ENCODE measurements at regions not wholly inside any gene's neighbourhood (a gene's known extent, or its start where the extent isn't known, plus 50 kb on each side); places are given as distances from the start of the nearest gene placed in this dataset.

DNA sequence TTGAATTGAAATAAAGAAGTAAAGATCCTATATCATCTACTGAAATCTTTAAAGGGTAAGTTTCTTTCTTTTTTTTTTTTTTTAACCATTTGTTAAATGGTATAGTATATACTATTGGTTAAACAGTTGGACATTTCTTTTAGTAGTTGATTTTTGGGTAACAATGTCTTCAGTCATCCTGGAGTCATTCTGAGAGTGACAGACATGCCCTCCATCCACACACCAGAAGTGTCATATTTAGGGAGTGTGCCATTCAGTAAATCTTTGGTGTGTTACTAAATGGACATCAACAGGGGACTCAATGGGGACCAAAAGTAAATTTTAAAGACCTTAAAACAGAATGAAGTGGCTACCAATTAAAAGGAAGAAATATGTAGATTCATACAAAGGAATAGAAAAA is 50.8 kb upstream of the SLC39A10 start:
- no peak for TF ChIP-seq ZNF274 (IDR thresholded peaks at IDR 0.05; ENCODE audit: low read depth, low read length)
- no peak overlapping the region for H3K4me3 ChIP-seq (ENCODE audit: low read length)

DNA sequence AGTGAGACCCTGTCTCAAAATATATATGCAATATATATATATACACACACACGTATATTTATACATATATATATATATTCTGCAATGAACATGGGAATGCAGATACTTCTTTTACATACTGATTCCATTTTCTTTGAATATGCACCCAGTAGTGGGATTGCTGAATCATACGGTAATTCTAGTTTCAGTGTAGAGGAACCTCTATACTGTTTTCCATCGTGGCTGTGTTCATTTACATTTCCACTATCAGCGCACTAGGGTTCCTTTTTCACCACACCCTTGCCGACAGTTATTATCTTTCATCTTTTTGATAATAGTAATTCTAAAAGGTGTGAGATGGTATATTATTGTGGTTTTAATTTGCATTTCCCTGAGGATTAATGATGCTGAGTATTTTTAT is 52.3 kb upstream of the SLC39A10 start:
- no peak overlapping the region for H3K4me3 ChIP-seq (ENCODE audit: low read length)
- TF ChIP-seq ZNF274 (IDR thresholded peaks at IDR 0.05; ENCODE audit: low read depth, low read length) = no peak

DNA sequence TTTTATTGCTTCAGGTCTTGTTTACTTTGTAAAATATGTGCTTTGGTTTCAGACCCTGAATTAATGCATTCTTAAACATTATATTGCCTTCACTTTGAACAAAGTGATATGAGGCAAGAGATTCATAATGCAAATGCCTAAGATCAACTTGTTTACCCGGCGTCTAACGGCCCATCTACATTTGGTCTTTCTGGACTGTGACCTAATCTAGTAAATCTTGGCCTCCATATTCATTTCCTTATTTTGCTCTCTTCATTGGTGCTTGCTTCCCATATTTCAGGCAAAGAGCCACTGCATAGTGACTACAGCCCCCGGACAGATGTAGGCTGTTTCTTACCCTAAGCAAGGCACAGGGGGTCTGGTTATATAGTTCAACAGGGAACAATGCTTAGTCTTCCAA is 53.0 kb upstream of the SLC39A10 start:
- H3K4me3 ChIP-seq (ENCODE audit: low read length) = no peak overlapping the region
- TF ChIP-seq ZNF274 (IDR thresholded peaks at IDR 0.05; ENCODE audit: low read depth, low read length) = no peak

DNA sequence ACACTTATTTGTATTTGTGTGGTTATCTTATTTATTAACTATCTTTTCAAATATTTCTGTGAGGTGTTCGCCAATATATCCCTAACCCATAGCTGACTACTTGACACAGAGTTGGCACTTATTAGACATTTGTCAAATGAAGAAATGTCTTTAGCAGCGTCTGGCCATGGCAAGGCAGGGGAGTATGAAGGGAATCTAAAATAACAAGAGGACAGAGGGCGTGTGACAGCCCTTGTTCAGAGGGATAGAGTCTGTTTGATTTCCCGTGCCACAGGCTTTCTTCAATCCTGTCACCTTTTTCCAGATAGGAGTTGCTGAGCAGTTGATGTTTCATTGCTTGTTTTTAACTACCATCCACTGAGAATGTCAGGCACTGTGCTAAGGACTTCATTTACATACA is 53.6 kb upstream of the SLC39A10 start:
- TF ChIP-seq ZNF274 (IDR thresholded peaks at IDR 0.05; ENCODE audit: low read depth, low read length) = no peak
- H3K4me3 ChIP-seq (ENCODE audit: low read length) = no peak overlapping the region

DNA sequence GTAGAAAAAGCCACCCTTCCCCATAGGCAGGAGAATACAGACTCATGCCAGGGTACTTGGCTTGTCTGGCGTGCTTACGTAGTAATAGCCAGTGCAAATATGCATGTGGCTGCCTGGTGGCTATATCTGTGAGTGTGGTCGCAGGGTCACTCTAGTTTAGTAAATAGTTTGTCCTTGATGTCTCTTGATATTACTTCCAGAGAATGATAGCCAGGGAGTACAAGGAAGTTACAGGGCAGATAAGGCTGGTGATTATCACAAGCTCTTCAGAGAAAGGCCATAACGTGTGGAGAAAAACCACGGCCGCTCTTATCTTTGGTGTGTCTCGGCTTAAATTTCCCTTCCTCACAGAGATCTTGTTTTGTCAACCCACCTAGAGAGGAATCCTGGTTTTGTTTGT is 54.3 kb upstream of the SLC39A10 start:
- no peak overlapping the region for H3K4me3 ChIP-seq (ENCODE audit: low read length)
- no peak for TF ChIP-seq ZNF274 (IDR thresholded peaks at IDR 0.05; ENCODE audit: low read depth, low read length)

DNA sequence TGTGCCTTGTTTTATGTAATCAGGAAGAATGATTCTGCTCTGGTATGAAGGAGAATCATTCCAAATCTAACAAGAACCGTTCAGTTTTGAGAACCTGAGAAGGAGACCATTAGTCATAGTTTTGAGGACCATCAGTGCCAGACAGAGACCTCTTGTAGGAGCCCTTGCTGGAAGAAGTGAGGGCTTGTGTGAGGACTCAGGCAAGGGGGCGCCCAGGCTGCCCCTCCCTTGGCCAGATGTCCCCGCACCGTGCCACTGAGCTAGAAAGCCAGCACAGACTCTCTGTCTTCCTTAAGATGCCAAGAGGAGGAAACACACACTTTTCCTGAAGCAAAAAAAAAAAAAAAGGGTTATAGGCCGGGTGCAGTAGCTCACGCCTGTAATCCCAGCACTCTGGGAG is 55.7 kb upstream of the SLC39A10 start:
- TF ChIP-seq ZNF274 (IDR thresholded peaks at IDR 0.05; ENCODE audit: low read depth, low read length) = no peak

DNA sequence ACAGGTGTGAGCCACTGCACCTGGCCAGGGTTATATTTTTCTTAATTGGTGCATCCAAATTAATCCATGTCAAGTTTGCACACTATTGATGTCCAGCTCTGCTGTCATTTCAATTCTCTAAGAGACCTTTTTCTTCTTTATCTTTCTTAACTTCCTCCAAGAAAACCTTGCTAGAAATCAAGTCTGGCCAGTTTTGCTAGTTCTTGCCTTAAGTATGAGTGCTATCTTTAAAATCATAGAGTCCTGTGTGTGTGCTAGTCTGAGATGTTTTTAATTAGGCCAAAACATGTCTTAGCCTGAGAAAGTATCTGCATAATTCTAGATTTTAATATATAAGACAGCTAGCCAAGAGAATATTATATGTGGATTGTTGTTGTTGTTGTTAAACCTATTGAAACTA is 56.2 kb upstream of the SLC39A10 start:
- no peak for TF ChIP-seq ZNF274 (IDR thresholded peaks at IDR 0.05; ENCODE audit: low read depth, low read length)
- H3K4me3 ChIP-seq (ENCODE audit: low read length) = no peak overlapping the region

More for the DNA sequence above, 55.7 kb upstream of the SLC39A10 start:
- H3K4me3 ChIP-seq (ENCODE audit: low read length) = no peak overlapping the region

DNA sequence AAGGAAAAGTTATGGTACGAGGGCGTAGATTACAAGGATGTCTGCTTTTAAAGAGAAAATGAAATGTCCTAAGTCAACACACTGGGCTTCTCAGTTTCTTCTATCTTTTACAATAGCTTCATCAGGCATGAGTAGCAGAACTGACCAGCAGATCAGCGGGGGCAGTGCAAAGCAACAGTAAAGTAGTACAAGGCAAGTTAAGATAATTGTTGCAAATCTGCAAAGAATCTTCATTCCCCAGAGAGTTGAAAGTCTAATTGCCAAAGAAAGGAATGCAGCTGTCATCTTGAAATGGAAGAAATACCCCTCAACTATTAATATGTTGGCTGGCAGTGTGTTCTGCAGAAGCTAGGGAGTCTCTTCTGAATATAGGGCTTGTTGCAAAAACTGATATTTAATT is 60.2 kb upstream of the SLC39A10 start:
- no peak overlapping the region for H3K4me3 ChIP-seq (ENCODE audit: low read length)
- no peak for TF ChIP-seq ZNF274 (IDR thresholded peaks at IDR 0.05; ENCODE audit: low read depth, low read length)

DNA sequence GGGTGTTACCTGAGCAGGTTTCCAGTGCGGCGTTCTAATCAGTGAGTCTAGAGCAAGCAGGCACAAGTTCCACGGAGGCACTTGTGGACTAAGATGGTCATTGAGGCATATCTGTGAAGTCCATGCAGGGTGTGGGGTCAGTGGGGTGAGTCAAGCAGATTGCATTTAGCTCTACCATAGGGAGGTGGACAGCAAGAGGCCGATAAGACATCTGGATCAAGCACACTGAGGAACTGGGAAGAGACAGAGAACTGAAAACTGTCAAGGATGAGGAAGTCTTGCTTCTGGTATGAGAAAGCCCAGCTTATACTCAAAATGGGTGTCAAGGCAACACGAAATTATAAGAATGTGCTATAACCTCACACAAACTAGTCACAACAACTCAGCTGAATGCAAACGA is 61.2 kb upstream of the SLC39A10 start:
- no peak for TF ChIP-seq ZNF274 (IDR thresholded peaks at IDR 0.05; ENCODE audit: low read depth, low read length)
- H3K4me3 ChIP-seq (ENCODE audit: low read length) = no peak overlapping the region

DNA sequence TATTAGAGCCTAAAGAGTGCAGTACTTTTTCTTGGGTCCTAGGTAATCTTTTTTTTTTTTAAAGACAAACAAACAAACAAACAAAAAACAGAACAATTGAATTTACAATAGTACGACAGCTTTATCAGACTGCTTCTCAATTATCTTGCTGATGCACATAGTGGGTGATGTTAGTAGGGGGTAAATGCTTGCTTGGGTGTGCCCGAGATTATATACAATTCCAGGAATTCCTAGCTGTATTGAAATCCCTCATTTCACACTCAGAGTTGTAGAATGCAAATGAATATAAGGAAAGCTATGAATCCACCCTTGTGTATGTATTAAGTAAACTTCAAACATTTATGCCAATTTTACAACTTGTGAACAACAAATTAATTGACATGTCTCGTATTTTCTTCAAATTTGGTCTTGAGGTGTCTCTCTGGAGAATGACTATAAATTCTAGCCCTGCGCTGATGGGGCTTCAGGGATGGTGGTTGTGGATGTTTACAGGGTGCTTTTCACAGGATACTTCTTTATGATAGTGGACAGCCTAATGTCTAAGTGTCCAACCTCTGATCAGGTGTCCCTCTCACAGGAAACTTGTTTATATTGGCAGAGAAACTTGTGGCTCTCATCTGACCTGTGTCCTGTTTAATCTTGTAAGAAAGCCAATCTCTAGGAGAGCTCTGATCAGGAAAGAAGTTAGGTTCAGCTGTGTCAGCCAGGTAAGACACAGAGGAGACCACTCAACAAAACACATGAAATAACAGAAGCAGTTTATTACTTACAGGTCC is 61.9 kb upstream of the SLC39A10 start:
- TF ChIP-seq ZNF274 (IDR thresholded peaks at IDR 0.05; ENCODE audit: low read depth, low read length) = no peak
- H3K4me3 ChIP-seq (ENCODE audit: low read length) = no peak overlapping the region

DNA sequence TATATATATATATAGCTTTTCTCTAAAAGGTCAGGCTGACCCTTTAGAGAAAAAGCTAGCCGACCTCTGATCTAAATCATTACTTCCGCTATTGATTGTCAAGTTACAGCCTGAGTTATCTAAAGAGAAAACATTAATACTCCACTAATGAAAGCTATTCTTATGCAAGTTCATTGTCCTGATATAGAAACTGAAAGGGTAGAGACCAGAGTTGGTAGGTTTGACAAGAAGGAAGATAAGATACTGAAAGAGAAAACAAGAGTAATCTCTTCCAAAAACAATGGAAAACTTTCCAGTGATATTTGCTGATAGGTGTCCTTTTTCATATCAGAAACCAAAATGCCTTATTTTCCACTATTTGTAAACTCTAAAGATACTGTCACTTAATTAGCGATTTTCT is 62.8 kb upstream of the SLC39A10 start:
- no peak for TF ChIP-seq ZNF274 (IDR thresholded peaks at IDR 0.05; ENCODE audit: low read depth, low read length)
- no peak overlapping the region for H3K4me3 ChIP-seq (ENCODE audit: low read length)

DNA sequence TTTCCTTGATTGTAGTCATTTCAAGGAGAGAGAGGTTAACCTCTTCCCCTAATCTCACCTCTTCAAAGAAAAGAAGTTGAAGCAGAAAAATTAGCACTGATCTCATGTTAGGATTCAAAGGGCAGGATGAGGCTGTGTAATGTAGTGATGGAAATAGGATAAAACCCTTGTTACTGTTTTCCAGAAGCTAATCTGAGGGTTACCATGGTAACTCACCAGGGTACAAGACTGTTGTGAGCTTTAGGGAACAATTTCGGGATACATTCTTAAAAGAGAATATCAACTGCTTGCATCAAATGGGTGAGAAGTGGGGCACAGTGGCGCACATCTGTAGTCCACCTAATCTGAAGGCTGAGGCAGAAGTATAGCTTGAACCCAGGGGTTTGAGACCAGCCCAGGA is 64.9 kb upstream of the SLC39A10 start:
- H3K4me3 ChIP-seq (ENCODE audit: low read length) = no peak overlapping the region
- no peak for TF ChIP-seq ZNF274 (IDR thresholded peaks at IDR 0.05; ENCODE audit: low read depth, low read length)

DNA sequence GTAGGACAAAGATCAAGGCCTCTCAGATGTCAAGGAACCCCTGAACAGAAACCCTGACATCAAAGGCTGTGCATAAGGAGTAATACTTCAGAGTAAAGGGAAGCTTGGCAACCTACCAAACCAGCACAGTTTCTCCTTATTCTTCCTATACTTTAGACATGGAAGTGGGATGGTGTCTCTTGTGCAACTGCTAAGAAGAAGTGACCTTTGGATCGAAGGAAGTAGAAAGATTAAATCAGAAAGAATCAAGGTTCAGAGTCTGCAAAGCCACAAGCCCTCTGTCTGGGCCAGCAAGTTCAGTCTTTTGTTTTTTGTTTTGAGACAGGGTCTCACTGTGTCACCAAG is 66.2 kb upstream of the SLC39A10 start:
- TF ChIP-seq ZNF274 (IDR thresholded peaks at IDR 0.05; ENCODE audit: low read depth, low read length) = no peak
- no peak overlapping the region for H3K4me3 ChIP-seq (ENCODE audit: low read length)

DNA sequence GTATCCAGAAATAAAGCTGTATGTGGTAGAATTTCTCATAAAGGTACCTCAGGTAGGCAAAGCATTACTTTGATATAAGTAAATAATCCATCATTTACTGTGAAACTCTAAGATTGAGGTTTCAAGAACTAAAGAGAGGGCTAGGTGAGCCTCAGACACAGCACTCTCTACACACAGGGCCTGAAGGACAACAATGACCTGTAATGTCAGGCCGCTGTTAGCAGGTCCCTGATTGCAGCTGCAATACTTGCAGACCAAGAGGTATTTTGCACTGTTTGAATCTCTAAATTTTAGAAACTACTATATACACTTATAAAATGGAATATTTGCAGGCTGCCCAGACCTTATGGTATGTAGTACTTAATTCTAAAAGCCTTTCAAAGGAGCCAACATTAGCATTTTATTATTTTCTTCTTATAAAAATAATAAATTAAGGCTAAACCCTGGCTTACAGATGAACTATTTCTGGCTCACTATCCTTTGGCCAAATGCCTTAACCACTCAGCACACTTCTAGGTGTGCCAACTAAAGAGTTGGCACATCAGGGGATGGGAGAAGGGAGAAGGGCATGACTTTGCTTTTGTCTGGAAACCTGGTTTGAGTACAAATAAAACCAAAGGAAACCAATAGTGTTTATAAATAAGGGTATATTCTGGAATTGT is 66.7 kb upstream of the SLC39A10 start:
- no peak for TF ChIP-seq ZNF274 (IDR thresholded peaks at IDR 0.05; ENCODE audit: low read depth, low read length)

DNA sequence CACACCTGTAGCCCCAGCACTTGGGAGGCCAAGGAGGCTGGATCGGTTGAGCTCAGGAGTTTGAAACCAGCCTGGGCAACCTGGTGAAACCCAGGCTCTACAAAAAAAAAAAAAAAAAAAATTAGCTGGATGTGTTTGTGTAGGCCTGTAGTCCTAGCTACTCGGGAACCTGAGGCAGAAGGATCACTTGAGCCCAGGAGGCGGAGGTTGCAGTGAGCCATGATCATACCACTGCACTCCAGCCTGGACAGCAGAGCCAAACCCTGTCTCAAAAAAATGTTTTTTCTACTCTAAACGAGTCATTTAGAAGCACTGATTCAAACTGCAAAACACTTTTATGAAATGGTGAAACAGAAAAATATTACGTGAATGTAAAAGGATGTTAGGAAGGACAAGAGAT is 69.1 kb upstream of the SLC39A10 start:
- H3K4me3 ChIP-seq (ENCODE audit: low read length) = no peak overlapping the region
- no peak for TF ChIP-seq ZNF274 (IDR thresholded peaks at IDR 0.05; ENCODE audit: low read depth, low read length)

More for the DNA sequence above, 66.7 kb upstream of the SLC39A10 start:
- no peak overlapping the region for H3K4me3 ChIP-seq (ENCODE audit: low read length)
